Epithelial cell of proximal tubule (primary cell): ENCODE measurements at regions not wholly inside any gene's neighbourhood (a gene's known extent, or its start where the extent isn't known, plus 50 kb on each side); places are given as distances from the start of the nearest gene placed in this dataset.
A peak's percentile ranks its signal among the peaks of the same experiment; 100 is the strongest.

Source experiments
- DNase-seq: peaks from one replicate; pipeline ENCODE4 v3.0.0-alpha.2; 2011; ENCODE audit warnings: low read depth
- H3K4me3 ChIP-seq: 2 replicates; pipeline ENCODE4 v1.5.1; 2011; ENCODE audit warnings: low read depth, mild to moderate bottlenecking, low read length
- TF ChIP-seq, protein P1 (sequence below): conservative IDR thresholded peaks from 2 replicates; pipeline ENCODE4 v1.5.1; 2012; ENCODE audit warnings: low read depth, mild to moderate bottlenecking, low read length

- DNase-seq = no peak
- TF ChIP-seq, protein P1, sequence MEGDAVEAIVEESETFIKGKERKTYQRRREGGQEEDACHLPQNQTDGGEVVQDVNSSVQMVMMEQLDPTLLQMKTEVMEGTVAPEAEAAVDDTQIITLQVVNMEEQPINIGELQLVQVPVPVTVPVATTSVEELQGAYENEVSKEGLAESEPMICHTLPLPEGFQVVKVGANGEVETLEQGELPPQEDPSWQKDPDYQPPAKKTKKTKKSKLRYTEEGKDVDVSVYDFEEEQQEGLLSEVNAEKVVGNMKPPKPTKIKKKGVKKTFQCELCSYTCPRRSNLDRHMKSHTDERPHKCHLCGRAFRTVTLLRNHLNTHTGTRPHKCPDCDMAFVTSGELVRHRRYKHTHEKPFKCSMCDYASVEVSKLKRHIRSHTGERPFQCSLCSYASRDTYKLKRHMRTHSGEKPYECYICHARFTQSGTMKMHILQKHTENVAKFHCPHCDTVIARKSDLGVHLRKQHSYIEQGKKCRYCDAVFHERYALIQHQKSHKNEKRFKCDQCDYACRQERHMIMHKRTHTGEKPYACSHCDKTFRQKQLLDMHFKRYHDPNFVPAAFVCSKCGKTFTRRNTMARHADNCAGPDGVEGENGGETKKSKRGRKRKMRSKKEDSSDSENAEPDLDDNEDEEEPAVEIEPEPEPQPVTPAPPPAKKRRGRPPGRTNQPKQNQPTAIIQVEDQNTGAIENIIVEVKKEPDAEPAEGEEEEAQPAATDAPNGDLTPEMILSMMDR = no peak
- no peak overlapping the region for H3K4me3 ChIP-seq
Measured at GRCh38 chr6:156638581-156638980, 138.6 kb upstream of the ARID1B start.

DNA sequence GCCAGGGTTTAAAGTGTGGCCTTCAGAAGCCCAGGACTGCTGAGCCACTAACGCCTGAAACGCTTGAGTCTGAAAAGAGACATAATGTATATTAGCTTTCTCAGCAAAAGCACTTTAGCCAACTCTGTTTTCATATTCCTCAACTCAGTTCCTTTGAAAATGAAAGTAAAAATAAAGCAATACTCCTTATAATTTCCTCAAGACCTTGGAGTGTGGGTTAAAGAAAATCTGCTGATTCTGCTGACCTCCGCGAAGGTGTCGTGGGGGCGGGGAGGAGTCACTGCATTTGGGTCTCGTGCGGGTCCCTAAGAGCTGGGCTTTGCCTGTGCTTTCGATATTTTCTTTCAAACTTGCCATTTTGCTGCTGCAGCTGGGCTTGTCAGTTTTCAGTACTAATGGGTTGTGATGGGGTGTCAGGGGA lies 142.2 kb upstream of the ARID1B start:
- DNase-seq = no peak
- H3K4me3 ChIP-seq = peak overlapping the region; percentile 15
- TF ChIP-seq, protein P1 = no peak

- no peak for DNase-seq
- TF ChIP-seq, protein P1 = no peak
- no peak overlapping the region for H3K4me3 ChIP-seq
Measured at GRCh38 chr6:156634048-156634447, 143.1 kb upstream of the ARID1B start.

- TF ChIP-seq, protein P1 = no peak
- DNase-seq = no peak
- H3K4me3 ChIP-seq = no peak overlapping the region
Measured at GRCh38 chr6:156633291-156633690, 143.9 kb upstream of the ARID1B start.

DNA sequence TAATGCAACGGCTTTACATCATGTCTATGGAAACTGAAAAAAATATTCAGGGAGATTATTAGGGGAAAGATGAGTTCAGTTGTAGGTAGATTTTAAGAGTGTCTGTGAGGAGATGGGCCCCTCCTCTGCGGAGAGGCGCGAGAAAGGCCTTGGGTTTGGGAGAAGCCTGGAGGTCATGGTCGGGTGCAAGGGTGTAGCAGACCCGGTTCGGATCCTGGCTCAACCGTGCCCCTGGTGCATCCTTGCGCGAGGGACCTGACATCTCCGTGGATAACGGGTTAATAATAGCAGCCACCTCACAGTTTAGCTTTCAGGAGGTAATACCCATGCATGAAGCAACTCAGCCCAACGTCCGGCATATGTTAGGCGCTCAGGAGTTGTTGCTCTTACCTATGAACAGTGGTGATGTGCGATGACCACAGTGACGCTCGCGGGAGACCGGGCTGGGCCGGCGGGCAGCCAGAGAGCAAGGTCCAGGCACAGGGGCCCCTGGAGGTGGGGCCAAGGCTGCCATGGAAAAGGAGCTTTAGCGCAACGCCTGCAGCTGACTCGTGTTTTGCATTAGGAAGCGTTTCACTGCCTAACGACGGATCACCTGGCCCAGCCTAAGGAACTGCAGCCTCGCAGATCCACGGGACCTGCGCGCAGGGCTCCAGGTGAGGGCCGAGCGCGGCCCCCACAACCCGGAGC lies 146.4 kb upstream of the ARID1B start:
- TF ChIP-seq, protein P1 = no peak
- no peak for DNase-seq

DNA sequence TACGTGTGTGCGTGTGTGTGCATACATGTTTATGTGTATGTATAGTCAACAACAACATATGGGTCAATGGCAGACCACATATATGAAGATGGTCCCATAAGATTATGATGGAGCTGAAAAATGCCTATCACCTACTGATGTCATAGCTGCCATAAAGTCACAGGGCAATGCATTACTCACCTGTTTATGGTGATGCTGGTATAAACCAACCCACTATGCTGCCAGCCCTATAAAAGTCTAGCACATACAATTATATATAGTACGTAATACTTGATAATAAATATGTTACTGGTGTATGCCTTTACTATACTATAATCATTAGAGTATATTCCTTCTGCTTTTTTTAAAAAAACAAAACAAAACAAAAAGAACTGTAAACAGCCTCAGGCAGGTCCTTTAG lies 148.4 kb upstream of the ARID1B start:
- no peak overlapping the region for H3K4me3 ChIP-seq
- TF ChIP-seq, protein P1 = no peak
- no peak for DNase-seq

More for the DNA sequence above, 146.4 kb upstream of the ARID1B start:
- no peak overlapping the region for H3K4me3 ChIP-seq

GRCh38 chr6:156627524-156627923 lies 149.7 kb upstream of the ARID1B start:
- DNase-seq = no peak
- TF ChIP-seq, protein P1 = no peak
- H3K4me3 ChIP-seq = no peak overlapping the region
